ENCODE measurements at regions not wholly inside any gene's neighbourhood (a gene's known extent, or its start where the extent isn't known, plus 50 kb on each side); places are given as distances from the start of the nearest gene placed in this dataset.

DNA sequence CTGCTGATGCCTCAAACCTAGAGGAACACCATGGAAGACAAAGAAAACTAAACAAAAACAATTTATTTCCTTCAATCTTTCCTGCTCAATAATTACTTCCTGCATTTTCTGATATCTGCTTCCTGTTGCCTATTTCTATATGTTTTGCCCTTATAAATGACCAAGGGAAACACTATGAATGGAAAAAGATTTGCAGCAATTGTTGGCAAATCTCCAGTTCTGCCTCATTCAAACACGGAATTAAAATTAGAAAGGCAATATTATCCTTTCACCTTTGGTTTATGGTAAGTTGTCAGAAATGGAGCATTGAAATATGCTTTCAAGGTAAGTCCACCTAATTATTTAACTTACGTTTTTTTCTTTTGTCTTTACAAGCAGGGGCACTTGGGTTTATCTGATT, 552.2 kb upstream of the ANKRD30A start:
- 16 to 39% (median 27%) methylated on average over 2 of the region's 2 CpGs for WGBS, 5 donors
- H3K27ac ChIP-seq, result no peak overlapping the region
- no peaks in the 10 kb centered on the region for H3K9me3 ChIP-seq
- peak in 1 of 2 donors; percentile 11 for DNase-seq
- H3K36me3 ChIP-seq, result no peaks in the 10 kb centered on the region
- intact Hi-C loops (cut with DNase I; ENCODE audit: low total_unique reads), result no loop called here
- TF ChIP-seq POLR2AphosphoS5 (IDR thresholded peaks at IDR 0.05), result no peak
- TF ChIP-seq, protein P1, sequence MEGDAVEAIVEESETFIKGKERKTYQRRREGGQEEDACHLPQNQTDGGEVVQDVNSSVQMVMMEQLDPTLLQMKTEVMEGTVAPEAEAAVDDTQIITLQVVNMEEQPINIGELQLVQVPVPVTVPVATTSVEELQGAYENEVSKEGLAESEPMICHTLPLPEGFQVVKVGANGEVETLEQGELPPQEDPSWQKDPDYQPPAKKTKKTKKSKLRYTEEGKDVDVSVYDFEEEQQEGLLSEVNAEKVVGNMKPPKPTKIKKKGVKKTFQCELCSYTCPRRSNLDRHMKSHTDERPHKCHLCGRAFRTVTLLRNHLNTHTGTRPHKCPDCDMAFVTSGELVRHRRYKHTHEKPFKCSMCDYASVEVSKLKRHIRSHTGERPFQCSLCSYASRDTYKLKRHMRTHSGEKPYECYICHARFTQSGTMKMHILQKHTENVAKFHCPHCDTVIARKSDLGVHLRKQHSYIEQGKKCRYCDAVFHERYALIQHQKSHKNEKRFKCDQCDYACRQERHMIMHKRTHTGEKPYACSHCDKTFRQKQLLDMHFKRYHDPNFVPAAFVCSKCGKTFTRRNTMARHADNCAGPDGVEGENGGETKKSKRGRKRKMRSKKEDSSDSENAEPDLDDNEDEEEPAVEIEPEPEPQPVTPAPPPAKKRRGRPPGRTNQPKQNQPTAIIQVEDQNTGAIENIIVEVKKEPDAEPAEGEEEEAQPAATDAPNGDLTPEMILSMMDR (IDR thresholded peaks at IDR 0.05), result no peak
- TF ChIP-seq EP300 (IDR thresholded peaks at IDR 0.05), result no peak
- TF ChIP-seq POLR2A (IDR thresholded peaks at IDR 0.05), result no peak
- no peaks in the 10 kb centered on the region for H3K27me3 ChIP-seq
- H3K4me3 ChIP-seq, result no peak overlapping the region
- H3K4me1 ChIP-seq, result no peaks in the 10 kb centered on the region

DNA sequence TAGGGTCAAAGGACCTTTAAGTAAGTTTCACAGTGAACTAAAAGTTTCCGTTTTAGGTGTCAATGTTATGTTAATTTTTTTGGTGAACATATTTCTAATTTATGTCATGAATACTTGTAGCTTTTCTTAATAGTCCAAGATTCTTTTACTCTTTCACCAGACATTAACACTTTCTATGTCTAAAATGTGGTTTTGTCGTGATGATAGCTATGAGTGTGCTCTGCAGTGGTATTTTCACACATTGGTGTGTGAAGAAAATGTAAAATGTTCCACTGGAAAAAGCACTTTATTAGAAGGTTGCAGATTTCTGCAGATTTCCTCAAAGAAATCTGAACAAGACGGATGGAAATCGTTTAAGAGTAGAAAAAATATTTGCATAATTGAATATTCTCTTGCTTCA, 561.0 kb upstream of the ANKRD30A start:
- 65 to 71% (median 69%) methylated on average over 4 of the region's 4 CpGs for WGBS, 5 donors
- no peak for TF ChIP-seq POLR2AphosphoS5 (IDR thresholded peaks at IDR 0.05)
- TF ChIP-seq EP300 (IDR thresholded peaks at IDR 0.05), result no peak
- TF ChIP-seq, protein P1 (IDR thresholded peaks at IDR 0.05), result no peak
- no peak for TF ChIP-seq POLR2A (IDR thresholded peaks at IDR 0.05)
- no peaks in the 10 kb centered on the region for H3K36me3 ChIP-seq

GRCh38 chr10:36559412-36560400, 565.7 kb upstream of the ANKRD30A start:
- H3K9me3 ChIP-seq, result no peaks in the 10 kb centered on the region
- TF ChIP-seq POLR2A (IDR thresholded peaks at IDR 0.05) (no peak), EP300 (IDR thresholded peaks at IDR 0.05) (no peak), POLR2AphosphoS5 (IDR thresholded peaks at IDR 0.05) (no peak)
- TF ChIP-seq, protein P1 (IDR thresholded peaks at IDR 0.05), result no peak
- H3K27ac ChIP-seq, result no peak overlapping the region
- no peaks in the 10 kb centered on the region for H3K4me1 ChIP-seq
- 43 to 63% (median 58%) methylated on average over 8 of the region's 8 CpGs for WGBS, 5 donors
- no peak overlapping the region for H3K4me3 ChIP-seq
- no peak for DNase-seq
- H3K36me3 ChIP-seq, result no peaks in the 10 kb centered on the region
- H3K27me3 ChIP-seq, result no peaks in the 10 kb centered on the region
- intact Hi-C loops (cut with DNase I; ENCODE audit: low total_unique reads), result no loop called here

More for the DNA sequence above, 561.0 kb upstream of the ANKRD30A start:
- H3K4me1 ChIP-seq, result no peaks in the 10 kb centered on the region
- no peak overlapping the region for H3K4me3 ChIP-seq
- no peak for DNase-seq
- no peak overlapping the region for H3K27ac ChIP-seq
- no peaks in the 10 kb centered on the region for H3K27me3 ChIP-seq
- intact Hi-C loops (cut with DNase I; ENCODE audit: low total_unique reads), result no loop called here
- no peaks in the 10 kb centered on the region for H3K9me3 ChIP-seq

GRCh38 chr10:36556468-36556867, 568.9 kb upstream of the ANKRD30A start:
- intact Hi-C loops (cut with DNase I; ENCODE audit: low total_unique reads), result no loop called here
- TF ChIP-seq EP300 (IDR thresholded peaks at IDR 0.05), result no peak
- TF ChIP-seq, protein P1 (IDR thresholded peaks at IDR 0.05), result no peak
- TF ChIP-seq POLR2A (IDR thresholded peaks at IDR 0.05), result no peak
- TF ChIP-seq POLR2AphosphoS5 (IDR thresholded peaks at IDR 0.05), result no peak
- WGBS, 5 donors, result 35 to 61% (median 38%) methylated on average over 2 of the region's 2 CpGs
- Histone ChIP-seq H3K27ac (no peak overlapping the region), H3K27me3 (no peaks in the 10 kb centered on the region), H3K4me3 (no peak overlapping the region), H3K4me1 (no peaks in the 10 kb centered on the region), H3K36me3 (no peaks in the 10 kb centered on the region), H3K9me3 (no peaks in the 10 kb centered on the region)
- DNase-seq, result no peak
